Lung microvascular endothelial cell (primary cell): ENCODE measurements at regions not wholly inside any gene's neighbourhood (a gene's known extent, or its start where the extent isn't known, plus 50 kb on each side); places are given as distances from the start of the nearest gene placed in this dataset.
"Not testable (repeated sequence)": the region's sequence is repeated elsewhere in the genome, so short reads cannot be mapped to it uniquely, and the experiment has no call there.

ENCODE experiments used
- DNase-seq, 2 donors: peaks; one replicate each; pipeline versions ENCODE4 v3.0.0 to v3.0.0-alpha.2; 2010; ENCODE audit warnings: low read depth in 2 of 2

- DNase-seq: no peak
Observed at GRCh38 chr18:5720132-5720531, 175.2 kb downstream of the TMEM200C start.

GRCh38 chr18:5717256-5717655, 173.5 kb upstream of the EPB41L3 start:
- DNase-seq: no peak

- no peak for DNase-seq
Observed at GRCh38 chr18:5710676-5711075, 166.9 kb upstream of the EPB41L3 start.

GRCh38 chr18:5710235-5710634, 166.4 kb upstream of the EPB41L3 start:
- no peak for DNase-seq

GRCh38 chr18:5709476-5710095, 165.8 kb upstream of the EPB41L3 start:
- no peak for DNase-seq

GRCh38 chr18:5707586-5707985, 163.8 kb upstream of the EPB41L3 start:
- no peak for DNase-seq

- no peak for DNase-seq
Observed at GRCh38 chr18:5705393-5705792, 161.6 kb upstream of the EPB41L3 start.

GRCh38 chr18:5704847-5705246, 161.1 kb upstream of the EPB41L3 start:
- no peak for DNase-seq

GRCh38 chr18:5702016-5702415, 158.2 kb upstream of the EPB41L3 start:
- DNase-seq: not testable (repeated sequence)

GRCh38 chr18:5693699-5694294, 150.0 kb upstream of the EPB41L3 start:
- no peak for DNase-seq

GRCh38 chr18:5678779-5679406, 135.1 kb upstream of the EPB41L3 start:
- no peak for DNase-seq

GRCh38 chr18:5678278-5678677, 134.5 kb upstream of the EPB41L3 start:
- no peak for DNase-seq

GRCh38 chr18:5673616-5674015, 129.8 kb upstream of the EPB41L3 start:
- no peak for DNase-seq

GRCh38 chr18:5669585-5669984, 125.8 kb upstream of the EPB41L3 start:
- no peak for DNase-seq

- DNase-seq: no peak
Observed at GRCh38 chr18:5668087-5668715, 124.4 kb upstream of the EPB41L3 start.

- no peak for DNase-seq
Observed at GRCh38 chr18:5667356-5667755, 123.6 kb upstream of the EPB41L3 start.

GRCh38 chr18:5662586-5663090, 118.8 kb upstream of the EPB41L3 start:
- no peak for DNase-seq

GRCh38 chr18:5661179-5661578, 117.4 kb upstream of the EPB41L3 start:
- DNase-seq: no peak

GRCh38 chr18:5653802-5654201, 110.0 kb upstream of the EPB41L3 start:
- DNase-seq: no peak

GRCh38 chr18:5651736-5652135, 107.9 kb upstream of the EPB41L3 start:
- no peak for DNase-seq

- no peak for DNase-seq
Observed at GRCh38 chr18:5649439-5649838, 105.6 kb upstream of the EPB41L3 start.

- no peak for DNase-seq
Observed at GRCh38 chr18:5646739-5647138, 102.9 kb upstream of the EPB41L3 start.

- no peak for DNase-seq
Observed at GRCh38 chr18:5643288-5643687, 99.5 kb upstream of the EPB41L3 start.
